AG04450 (cell line): ENCODE measurements at regions not wholly inside any gene's neighbourhood (a gene's known extent, or its start where the extent isn't known, plus 50 kb on each side); places are given as distances from the start of the nearest gene placed in this dataset.

Source experiments
- CTCF ChIA-PET: fragments of 300-600, 350-600 bp; formaldehyde crosslinking; extraction: SDS; loops from one replicate; lab custom pipeline; 2022; ENCODE audit warnings: antibody characterized with exemption, inconsistent platforms; lab: Charles Lee
- POLR2A ChIA-PET: fragments of 350-600 bp; formaldehyde crosslinking; extraction: SDS; loops from one replicate; lab custom pipeline; 2021; ENCODE audit warnings: antibody characterized with exemption, inconsistent platforms; lab: Yijun Ruan, JAX
- DNase-seq: peaks from one replicate; pipeline ENCODE4 v3.0.0-alpha.2; 2011; ENCODE audit warnings: low read depth, low spot score
- H3K27ac ChIP-seq: one replicate; pipeline ENCODE4 v1.5.1; 2012; ENCODE audit warnings: low read depth, low read length, control low read depth
- H3K27me3 ChIP-seq: one replicate; pipeline ENCODE4 v1.6.0; 2012; ENCODE audit warnings: low read length; ENCODE audit not compliant: control insufficient read depth, insufficient read depth
- H3K4me3 ChIP-seq: 2 replicates; pipeline ENCODE4 v1.5.1; 2011; ENCODE audit warnings: mild to moderate bottlenecking, low read depth, low read length, control low read depth
- H3K9me3 ChIP-seq: 2 replicates; pipeline ENCODE4 v1.5.1; 2012; ENCODE audit warnings: low read length; ENCODE audit not compliant: control insufficient read depth, insufficient read depth
- CTCF ChIP-seq: IDR thresholded peaks from 2 replicates; pipeline ENCODE4 v1.5.1; 2011; ENCODE audit warnings: low read depth, low read length, control low read depth, inconsistent platforms

GRCh38 chr17:13725288-13725990 lies 123.7 kb upstream of the HS3ST3A1 start:
- ChIA-PET POLR2A (no interaction called here), CTCF (no interaction called here)
- Histone ChIP-seq H3K4me3 (no peak overlapping the region), H3K27ac (no peak overlapping the region), H3K9me3 (no peaks in the 10 kb centered on the region; the same call in 1 of the 2 replicates), H3K27me3 (no peaks in the 10 kb centered on the region)
- no peak for TF ChIP-seq CTCF
- DNase-seq, result no peak

DNA sequence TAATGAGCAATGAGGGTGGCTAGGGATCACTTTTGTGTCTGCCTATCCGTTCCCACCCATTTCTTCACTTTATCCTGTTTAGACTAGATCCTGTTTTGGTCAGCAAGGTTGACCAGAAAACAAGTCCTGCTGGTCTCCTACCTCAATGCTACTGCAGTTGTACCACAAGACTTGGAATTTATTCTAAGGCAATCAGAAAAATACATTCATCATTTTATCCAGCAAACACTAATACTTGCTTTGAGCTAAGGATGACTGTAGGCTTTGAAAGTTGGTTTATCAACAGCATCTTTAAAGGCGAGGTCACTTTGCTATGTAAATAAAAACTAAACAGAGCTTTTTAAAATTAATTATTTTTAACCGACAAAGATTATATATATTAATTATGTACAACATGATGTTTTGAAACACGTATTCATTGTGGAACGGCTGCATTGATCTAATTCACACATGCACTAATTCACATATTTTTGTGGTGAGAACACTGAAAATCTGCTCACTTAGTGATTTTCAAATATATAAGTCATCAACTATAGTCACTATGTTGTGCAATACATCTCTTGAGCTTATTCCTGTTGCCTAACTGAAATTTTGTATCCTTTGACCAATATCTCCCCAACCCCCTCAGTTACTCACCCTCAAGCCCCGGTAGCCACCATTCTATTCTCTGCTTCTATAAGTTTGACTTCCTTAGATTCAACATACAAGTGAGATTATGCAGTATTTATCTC lies 125.9 kb upstream of the HS3ST3A1 start:
- Histone ChIP-seq H3K4me3 (no peak overlapping the region), H3K27me3 (no peaks in the 10 kb centered on the region), H3K9me3 (no peaks in the 10 kb centered on the region; the same call in 1 of the 2 replicates), H3K27ac (no peak overlapping the region)
- POLR2A ChIA-PET, result no interaction called here
- CTCF ChIA-PET, result interaction anchor here (0.6 kb wide), 1 partner anchor 417 kb away, joined by 3 read pairs; no protein-coding TSS in a partner anchor
- DNase-seq, result peak; percentile 13
- no peak for TF ChIP-seq CTCF

- Histone ChIP-seq H3K27ac (no peak overlapping the region), H3K27me3 (no peaks in the 10 kb centered on the region), H3K9me3 (peaks cover 5% of the 10 kb centered on the region; the same call in 1 of the 2 replicates), H3K4me3 (no peak overlapping the region)
- ChIA-PET POLR2A (no interaction called here), CTCF (no interaction called here)
- TF ChIP-seq CTCF, result no peak
- DNase-seq, result no peak
Measured at GRCh38 chr17:13728781-13729180, 127.1 kb upstream of the HS3ST3A1 start.

DNA sequence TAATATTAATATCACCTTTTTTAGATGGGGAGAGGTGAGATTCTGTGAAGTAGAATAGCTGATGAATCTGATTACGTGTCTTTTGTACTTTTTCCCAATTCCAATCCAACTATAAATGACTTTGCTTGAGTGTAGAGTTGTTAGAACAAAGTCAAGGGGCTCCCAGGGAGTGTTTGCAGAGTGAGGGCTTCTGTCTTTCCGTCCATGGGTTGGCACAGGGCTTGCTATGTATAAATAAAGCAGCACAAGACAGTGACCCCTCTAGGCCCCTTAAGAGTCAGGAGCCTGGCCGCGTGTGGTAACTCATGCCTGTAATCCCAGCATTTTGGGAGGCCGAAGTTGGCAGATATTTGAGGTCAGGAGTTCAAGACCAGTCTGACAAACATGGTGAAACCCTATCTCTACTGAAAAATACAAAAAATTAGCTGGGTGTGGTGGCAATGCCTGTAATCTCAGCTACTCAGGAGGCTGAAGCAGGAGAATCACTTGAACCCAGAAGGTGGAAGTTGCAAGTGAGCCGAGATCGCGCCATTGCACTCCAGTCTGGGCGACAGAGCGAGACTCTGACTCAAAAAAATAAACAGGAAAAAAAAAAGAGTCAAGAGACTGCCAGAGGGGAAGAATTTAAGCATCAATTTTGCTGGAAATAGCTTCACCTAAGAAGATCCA lies 127.9 kb upstream of the HS3ST3A1 start:
- ChIA-PET CTCF (no interaction called here), POLR2A (no interaction called here)
- Histone ChIP-seq H3K27ac (no peak overlapping the region), H3K27me3 (no peaks in the 10 kb centered on the region), H3K9me3 (peaks cover 5% of the 10 kb centered on the region; the same call in 1 of the 2 replicates), H3K4me3 (no peak overlapping the region)
- TF ChIP-seq CTCF, result no peak
- no peak for DNase-seq
